ENCODE measurements at regions not wholly inside any gene's neighbourhood (a gene's known extent, or its start where the extent isn't known, plus 50 kb on each side); places are given as distances from the start of the nearest gene placed in this dataset.

- no peak overlapping the region for H3K4me3 ChIP-seq (ENCODE audit: low read depth, poor library complexity, severe bottlenecking)
- no peak for DNase-seq (ENCODE audit: low spot score in 2 of 2)
- intact Hi-C loops (cut with DNase I; ENCODE audit: low total_unique reads): no loop called here
- 89% methylated on average over 6 of the region's 6 CpGs for WGBS, 2 donors
- TF ChIP-seq POLR2A (IDR thresholded peaks at IDR 0.05): no peak
- TF ChIP-seq CTCF (IDR thresholded peaks at IDR 0.05): no peak
Observed at GRCh38 chr1:229196404-229197264, 74.3 kb upstream of the RAB4A start.

- TF ChIP-seq CTCF (IDR thresholded peaks at IDR 0.05) (no peak), POLR2A (IDR thresholded peaks at IDR 0.05) (no peak)
- WGBS, 2 donors: 89% methylated on average over 5 of the region's 5 CpGs
- DNase-seq (ENCODE audit: low spot score in 2 of 2): no peak
- H3K4me3 ChIP-seq (ENCODE audit: low read depth, poor library complexity, severe bottlenecking): no peak overlapping the region
- intact Hi-C loops (cut with DNase I; ENCODE audit: low total_unique reads): no loop called here
Observed at GRCh38 chr1:229197265-229197585, 73.7 kb upstream of the RAB4A start.

- H3K4me3 ChIP-seq (ENCODE audit: low read depth, poor library complexity, severe bottlenecking): no peak overlapping the region
- no peak for TF ChIP-seq CTCF (IDR thresholded peaks at IDR 0.05)
- TF ChIP-seq POLR2A (IDR thresholded peaks at IDR 0.05): no peak
- intact Hi-C loops (cut with DNase I; ENCODE audit: low total_unique reads): no loop called here
- 43 to 50% methylated on average over 16 of the region's 16 CpGs for WGBS, 2 donors
- no peak for DNase-seq (ENCODE audit: low spot score in 2 of 2)
Observed at GRCh38 chr1:229199261-229200243, 71.4 kb upstream of the RAB4A start.

GRCh38 chr1:229203030-229203751 is 67.7 kb upstream of the RAB4A start:
- H3K4me3 ChIP-seq (ENCODE audit: low read depth, poor library complexity, severe bottlenecking): no peak overlapping the region
- 84 to 90% methylated on average over 5 of the region's 5 CpGs for WGBS, 2 donors
- peak in 1 of 2 donors; percentile 7 for DNase-seq (ENCODE audit: low spot score in 2 of 2)
- intact Hi-C loops (cut with DNase I; ENCODE audit: low total_unique reads): no loop called here
- TF ChIP-seq POLR2A (IDR thresholded peaks at IDR 0.05): no peak
- no peak for TF ChIP-seq CTCF (IDR thresholded peaks at IDR 0.05)

- 91 to 94% methylated on average over 11 of the region's 11 CpGs for WGBS, 2 donors
- no peak for TF ChIP-seq POLR2A (IDR thresholded peaks at IDR 0.05)
- no peak for TF ChIP-seq CTCF (IDR thresholded peaks at IDR 0.05)
- DNase-seq (ENCODE audit: low spot score in 2 of 2): no peak
- no peak overlapping the region for H3K4me3 ChIP-seq (ENCODE audit: low read depth, poor library complexity, severe bottlenecking)
- intact Hi-C loops (cut with DNase I; ENCODE audit: low total_unique reads): no loop called here
Observed at GRCh38 chr1:229203991-229204632, 66.8 kb upstream of the RAB4A start.
